K562 (cell line): ENCODE measurements at regions not wholly inside any gene's neighbourhood (a gene's known extent, or its start where the extent isn't known, plus 50 kb on each side); places are given as distances from the start of the nearest gene placed in this dataset.
"Not testable (repeated sequence)": the region's sequence is repeated elsewhere in the genome, so short reads cannot be mapped to it uniquely, and the experiment has no call there.

Experiments used
- ATAC-seq: fragments of 200-7000 bp; cut with Tn5 transposase; 3 replicates; pipeline ENCODE4 v1.9.1; 2020; ENCODE audit warnings: moderate library complexity
- BruUV-seq: library from RNA; stranded (reverse); fragments of 400-500 nt; replicated peaks from 2 replicates; lab custom pipeline; 2021; lab: Mats Ljungman, UMichigan
- CTCF ChIA-PET: fragments of 300-600 bp; formaldehyde crosslinking; extraction: SDS; loops from one replicate; lab custom pipeline; 2021; ENCODE audit warnings: low intra/inter-chr PET ratio; lab: Yijun Ruan, JAX
- POLR2A ChIA-PET: fragments of 300-600, 350-650 bp; sonication (Branson Sonifier 250); formaldehyde crosslinking; extraction: SDS; loops from one replicate; lab custom pipeline; 2021; ENCODE audit warnings: antibody characterized with exemption, inconsistent platforms; lab: Yijun Ruan, JAX
- DNase-seq, 4 experiments: peaks; one replicate each; pipeline versions ENCODE4 v3.0.0 to v3.0.0-alpha.2; 2011 to 2018; ENCODE audit warnings: low spot score in 3 of 4, mixed read lengths in 3 of 4; ENCODE audit errors: extremely low read depth in 1 of 4
- FAIRE-seq: peaks from 2 replicates; lab custom pipeline; 2011; peaks lifted over from hg19 to GRCh38; lab: Jason Lieb, UNC
- H2AFZ ChIP-seq: 2 replicates; pipeline ENCODE4 v1.6.0; 2011; ENCODE audit warnings: low read depth, low read length, control low read depth, inconsistent platforms
- H3K27ac ChIP-seq: fragments of 200-600 bp; 3 replicates; pipeline ENCODE4 v1.8.0; 2011; ENCODE audit warnings: low read depth, mild to moderate bottlenecking, control low read depth, inconsistent platforms, low read length, moderate library complexity, mixed read lengths; ENCODE audit errors: extremely low read depth
- H3K27me3 ChIP-seq, 2 experiments: fragments of 300-600 bp in 1 of 2; 2 replicates in 1 of 2; 3 replicates in 1 of 2; pipeline versions ENCODE4 v1.6.0 to v1.8.0; 2011; ENCODE audit warnings: inconsistent platforms in 2 of 2, low read length in 2 of 2, mild to moderate bottlenecking in 1 of 2, mixed read lengths in 1 of 2, moderate library complexity in 1 of 2; ENCODE audit not compliant: control insufficient read depth in 2 of 2, insufficient read depth in 2 of 2
- H3K36me3 ChIP-seq: fragments of 300-600 bp; 3 replicates; pipeline ENCODE4 v1.8.0; 2011; ENCODE audit warnings: mild to moderate bottlenecking, low read length, inconsistent platforms; ENCODE audit not compliant: control insufficient read depth, insufficient read depth
- H3K4me1 ChIP-seq, 2 experiments: fragments of 200-600 bp in 1 of 2; replicated peaks in 1 of 2; 2 replicates in 1 of 2; 3 replicates in 1 of 2; pipeline versions ENCODE4 v1.5.1 to v1.8.0; 2011; ENCODE audit warnings: inconsistent platforms in 2 of 2, low read length in 2 of 2, mild to moderate bottlenecking in 1 of 2, mixed read lengths in 1 of 2, moderate library complexity in 1 of 2; ENCODE audit not compliant: control insufficient read depth in 2 of 2, insufficient read depth in 2 of 2
- H3K4me2 ChIP-seq: 2 replicates; pipeline ENCODE4 v1.6.1; 2011; ENCODE audit warnings: low read length, control low read depth, inconsistent platforms, mixed read lengths; ENCODE audit not compliant: insufficient read depth
- H3K4me3 ChIP-seq: fragments of 200-600 bp; sonication (generic), shearing (Covaris generic); 2 replicates; pipeline ENCODE4 v1.5.1; 2016; ENCODE audit warnings: control low read depth, inconsistent platforms
- H3K79me2 ChIP-seq: fragments of 200-600 bp; 3 replicates; pipeline ENCODE4 v1.8.0; 2011; ENCODE audit warnings: low read length, inconsistent platforms; ENCODE audit not compliant: control insufficient read depth, insufficient read depth
- H3K9ac ChIP-seq, 2 experiments: 2 replicates each; pipeline versions ENCODE4 v1.6.0 to v1.6.1; 2011; ENCODE audit warnings: low read depth in 2 of 2, low read length in 2 of 2, control low read depth in 1 of 2, inconsistent platforms in 1 of 2, mild to moderate bottlenecking in 1 of 2, mixed read lengths in 1 of 2; ENCODE audit not compliant: insufficient read depth in 1 of 2
- H3K9me1 ChIP-seq: one replicate; pipeline ENCODE4 v1.6.0; 2011; ENCODE audit warnings: inconsistent platforms, mild to moderate bottlenecking, low read length, moderate library complexity; ENCODE audit not compliant: control insufficient read depth, insufficient read depth
- H3K9me3 ChIP-seq: replicated peaks from 2 replicates; pipeline ENCODE4 v1.5.1; 2011; ENCODE audit warnings: low read depth, low read length, inconsistent platforms; ENCODE audit not compliant: control insufficient read depth, insufficient read depth
- H4K20me1 ChIP-seq: replicated peaks from 2 replicates; pipeline ENCODE4 v1.6.1; 2011; ENCODE audit warnings: low read length, inconsistent platforms, mixed read lengths; ENCODE audit not compliant: control insufficient read depth, insufficient read depth
- ESRRA ChIP-seq: fragments of 450-650 bp; IDR thresholded peaks from 2 replicates; pipeline ENCODE4 v1.6.1; 2014; ENCODE audit warnings: low read depth, mild to moderate bottlenecking, moderate library complexity, borderline replicate concordance
- MIER1 ChIP-seq: fragments of 450-650 bp; IDR thresholded peaks from 2 replicates; pipeline ENCODE4 v1.6.1; 2016; ENCODE audit warnings: antibody characterized with exemption, mild to moderate bottlenecking, low read depth
- OTX1 ChIP-seq: fragments of 450-650 bp; formaldehyde crosslinking; IDR thresholded peaks from 2 replicates; pipeline ENCODE4 v1.4.0; 2022; ENCODE audit warnings: mild to moderate bottlenecking
- TCF3 ChIP-seq: sonication (generic); formaldehyde crosslinking; IDR thresholded peaks from 2 replicates; pipeline ENCODE4 v1.4.0; 2020; ENCODE audit warnings: mild to moderate bottlenecking, missing genetic modification reagents
- WGBS: fragments of 100-300 bp; shearing (Covaris generic); methylation state at CpG from one replicate; pipeline ENCODE4 v1.1.6; 2016; ENCODE audit warnings: low coverage, mixed read lengths; ENCODE audit not compliant: insufficient coverage; ENCODE audit errors: missing lambda C conversion rate; 5-methylcytosine and 5-hydroxymethylcytosine counted together
- in situ Hi-C: fragments of 300-500 bp; cut with MboI; formaldehyde crosslinking; loops from 4 replicates; pipeline ENCODE4 v1.15.0; 2018; ENCODE audit warnings: inconsistent platforms, mixed read lengths
- intact Hi-C: fragments of 100-400 bp; cut with micrococcal nuclease; formaldehyde crosslinking; loops from 2 replicates; pipeline ENCODE4 v1.14.2; 2022

DNA sequence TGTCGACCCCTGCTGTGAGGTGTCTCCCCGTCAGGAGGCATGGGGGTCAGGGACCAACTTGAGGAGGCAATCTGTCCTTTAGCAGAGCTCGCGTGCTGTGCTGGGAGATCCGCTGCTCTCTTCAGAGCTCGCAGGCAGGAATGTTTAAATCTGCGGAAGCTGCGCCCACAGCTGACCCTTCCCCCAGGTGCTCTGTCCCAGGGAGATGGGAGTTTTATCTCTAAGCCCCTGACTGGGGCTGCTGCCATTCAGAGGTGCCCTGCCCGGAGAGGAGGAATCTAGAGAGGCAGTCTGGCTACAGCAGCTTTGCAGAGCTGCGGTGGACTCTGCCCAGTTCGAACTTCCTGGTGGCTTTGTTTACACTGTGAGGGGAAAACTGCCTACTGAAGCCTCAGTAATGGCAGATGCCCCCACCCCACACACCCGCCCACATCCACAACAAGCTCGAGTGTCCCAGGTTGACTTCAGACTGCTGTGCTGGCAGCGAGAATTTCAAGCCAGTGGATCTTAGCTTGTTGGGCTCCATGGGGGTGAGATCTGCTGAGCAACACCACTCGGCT lies 133.1 kb downstream of the CENPC start:
- in situ Hi-C loops, BruUV-seq, H3K4me2 ChIP-seq, CTCF ChIA-PET, H3K4me3 ChIP-seq, intact Hi-C loops, H3K9me1 ChIP-seq, H3K9me3 ChIP-seq, ATAC-seq, H3K4me1 ChIP-seq, H3K36me3 ChIP-seq, DNase-seq, H3K27ac ChIP-seq, H3K79me2 ChIP-seq, H4K20me1 ChIP-seq, H3K27me3 ChIP-seq, FAIRE-seq, H3K9ac ChIP-seq: not testable (repeated sequence)
- peak overlapping the region; percentile 40; the same call in 1 of the 2 replicates for H2AFZ ChIP-seq
- POLR2A ChIA-PET, result interaction anchor here (0.7 kb wide), 1 partner anchor 8 kb away, joined by 4 read pairs; no protein-coding TSS in a partner anchor
- WGBS, result 16% methylated on average over 12 of the region's 15 CpGs

DNA sequence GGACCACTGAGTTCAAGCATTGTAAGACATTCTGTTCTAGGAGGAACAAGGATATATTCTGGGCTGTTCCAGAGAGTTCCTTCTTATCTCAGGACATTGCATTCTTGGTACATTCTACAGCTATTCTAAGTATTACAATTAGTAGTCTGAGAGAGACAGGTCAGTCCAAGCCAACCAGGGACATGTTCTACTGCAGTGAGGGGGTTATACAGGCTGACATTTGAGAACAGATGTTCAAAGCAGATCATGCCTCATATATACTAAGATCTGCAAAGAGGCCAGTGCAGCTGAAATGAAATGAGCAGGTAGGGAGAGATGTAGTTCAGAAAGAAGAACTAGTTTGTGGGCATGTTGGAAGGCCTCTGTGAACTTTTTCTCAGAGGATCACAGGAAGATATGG lies 142.0 kb downstream of the CENPC start:
- peaks cover 3 to 7% of the 10 kb centered on the region in 2 experiments; a peak in 3 of 5 replicates for H3K4me1 ChIP-seq
- H3K4me2 ChIP-seq, result no peak overlapping the region; the same call in 1 of the 2 replicates
- peak; percentile 66 for FAIRE-seq
- H3K9ac ChIP-seq, result no peak overlapping the region
- in situ Hi-C loops (no loop called here), intact Hi-C loops (no loop called here)
- H3K27ac ChIP-seq, result peak overlapping the region; percentile 41; the same call in 2 of the 3 replicates
- POLR2A ChIA-PET, result no interaction called here
- H3K36me3 ChIP-seq, result no peaks in the 10 kb centered on the region
- H3K79me2 ChIP-seq, result no peaks in the 10 kb centered on the region
- H3K4me3 ChIP-seq, result no peak overlapping the region
- H3K9me1 ChIP-seq, result no peaks in the 10 kb centered on the region
- BruUV-seq, result no TSS peak
- ATAC-seq, result peak; percentile 83
- DNase-seq, result peak in 1 of 4 experiments; percentile 19
- no peaks in the 10 kb centered on the region for H3K9me3 ChIP-seq
- H2AFZ ChIP-seq, result peak overlapping the region; percentile 40
- CTCF ChIA-PET, result no interaction called here
- no peaks in the 10 kb centered on the region for H3K27me3 ChIP-seq
- no peaks in the 10 kb centered on the region for H4K20me1 ChIP-seq
- TF ChIP-seq MIER1 (no peak), OTX1 (CRISPR knock-in tag) (no peak), TCF3 (CRISPR knock-in tag) (peak; percentile 58), ESRRA (no peak)
